ENCODE measurements at regions not wholly inside any gene's neighbourhood (a gene's known extent, or its start where the extent isn't known, plus 50 kb on each side); places are given as distances from the start of the nearest gene placed in this dataset.

DNA sequence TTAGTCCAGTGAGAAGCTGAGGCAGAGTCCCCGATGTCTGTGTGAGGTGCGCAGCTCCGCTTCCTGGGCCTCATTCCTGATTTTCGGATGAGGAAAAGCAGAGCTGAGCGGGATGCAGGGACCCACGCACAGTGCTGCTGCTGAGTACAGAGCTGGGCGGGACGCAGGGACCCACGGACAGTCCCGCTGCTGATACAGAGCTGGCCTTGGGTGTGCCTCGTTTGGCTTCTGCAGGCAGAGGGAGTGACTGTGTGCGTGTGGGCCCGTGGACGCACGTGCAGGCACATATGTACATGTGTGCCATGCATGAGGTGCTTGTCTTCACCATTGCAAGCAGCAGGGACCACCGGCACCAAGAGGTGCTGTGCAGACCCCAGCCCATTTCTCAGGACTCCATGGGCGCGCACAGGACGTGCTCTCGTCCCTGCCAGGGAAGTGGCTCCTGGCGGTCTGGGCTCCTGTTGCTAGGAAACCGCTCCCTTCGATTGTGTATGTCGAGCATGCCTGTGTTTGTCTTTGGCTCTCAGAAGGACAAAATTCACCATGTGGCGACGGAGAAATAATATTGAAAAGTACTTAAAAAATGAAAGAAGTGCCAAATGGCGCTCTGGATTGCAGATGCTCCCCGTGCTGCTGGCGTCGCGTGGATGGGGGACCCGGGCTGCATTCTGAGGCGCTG, 303.8 kb upstream of the MKI67 start:
- Histone ChIP-seq H3K4me1 (ENCODE audit: control insufficient read depth in 1 of 2, insufficient read depth in 1 of 2, low read depth in 1 of 2, low read length in 1 of 2) (no peaks in the 10 kb centered on the region), H3K27ac (no peak overlapping the region), H3K27me3 (peaks cover 2% of the 10 kb centered on the region), H3K36me3 (no peaks in the 10 kb centered on the region), H3K4me3 (ENCODE audit: low read depth in 1 of 2, low read length in 1 of 2) (no peak overlapping the region), H3K9me3 (no peaks in the 10 kb centered on the region)
- TF ChIP-seq, protein P1, sequence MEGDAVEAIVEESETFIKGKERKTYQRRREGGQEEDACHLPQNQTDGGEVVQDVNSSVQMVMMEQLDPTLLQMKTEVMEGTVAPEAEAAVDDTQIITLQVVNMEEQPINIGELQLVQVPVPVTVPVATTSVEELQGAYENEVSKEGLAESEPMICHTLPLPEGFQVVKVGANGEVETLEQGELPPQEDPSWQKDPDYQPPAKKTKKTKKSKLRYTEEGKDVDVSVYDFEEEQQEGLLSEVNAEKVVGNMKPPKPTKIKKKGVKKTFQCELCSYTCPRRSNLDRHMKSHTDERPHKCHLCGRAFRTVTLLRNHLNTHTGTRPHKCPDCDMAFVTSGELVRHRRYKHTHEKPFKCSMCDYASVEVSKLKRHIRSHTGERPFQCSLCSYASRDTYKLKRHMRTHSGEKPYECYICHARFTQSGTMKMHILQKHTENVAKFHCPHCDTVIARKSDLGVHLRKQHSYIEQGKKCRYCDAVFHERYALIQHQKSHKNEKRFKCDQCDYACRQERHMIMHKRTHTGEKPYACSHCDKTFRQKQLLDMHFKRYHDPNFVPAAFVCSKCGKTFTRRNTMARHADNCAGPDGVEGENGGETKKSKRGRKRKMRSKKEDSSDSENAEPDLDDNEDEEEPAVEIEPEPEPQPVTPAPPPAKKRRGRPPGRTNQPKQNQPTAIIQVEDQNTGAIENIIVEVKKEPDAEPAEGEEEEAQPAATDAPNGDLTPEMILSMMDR (IDR thresholded peaks at IDR 0.05): no peak

DNA sequence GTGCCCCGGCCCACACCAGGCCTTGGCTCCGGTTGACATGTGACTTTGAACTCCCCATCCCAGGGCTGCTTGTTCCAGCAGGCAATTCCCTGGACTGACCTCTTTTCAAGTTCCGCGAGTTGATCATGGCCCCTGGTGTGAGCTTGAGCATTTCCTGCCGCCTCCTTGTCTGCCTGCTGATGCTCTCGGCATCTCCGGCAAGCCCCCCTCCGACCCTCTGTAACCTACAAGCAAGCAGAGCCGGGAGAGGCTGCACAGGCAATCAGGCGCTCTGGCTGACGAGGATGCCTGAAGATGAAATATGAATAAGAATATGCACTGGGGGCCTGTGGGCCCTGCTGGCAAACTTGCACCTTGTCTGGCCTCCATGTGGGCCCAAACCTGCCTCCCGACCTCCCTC, 304.9 kb upstream of the MKI67 start:
- no peak overlapping the region for H3K4me3 ChIP-seq (ENCODE audit: low read depth in 1 of 2, low read length in 1 of 2)
- no peaks in the 10 kb centered on the region for H3K4me1 ChIP-seq (ENCODE audit: control insufficient read depth in 1 of 2, insufficient read depth in 1 of 2, low read depth in 1 of 2, low read length in 1 of 2)
- no peak overlapping the region for H3K27ac ChIP-seq
- TF ChIP-seq, protein P1 (IDR thresholded peaks at IDR 0.05): no peak
- peaks cover 10% of the 10 kb centered on the region for H3K27me3 ChIP-seq
- H3K36me3 ChIP-seq: no peaks in the 10 kb centered on the region
- no peaks in the 10 kb centered on the region for H3K9me3 ChIP-seq

DNA sequence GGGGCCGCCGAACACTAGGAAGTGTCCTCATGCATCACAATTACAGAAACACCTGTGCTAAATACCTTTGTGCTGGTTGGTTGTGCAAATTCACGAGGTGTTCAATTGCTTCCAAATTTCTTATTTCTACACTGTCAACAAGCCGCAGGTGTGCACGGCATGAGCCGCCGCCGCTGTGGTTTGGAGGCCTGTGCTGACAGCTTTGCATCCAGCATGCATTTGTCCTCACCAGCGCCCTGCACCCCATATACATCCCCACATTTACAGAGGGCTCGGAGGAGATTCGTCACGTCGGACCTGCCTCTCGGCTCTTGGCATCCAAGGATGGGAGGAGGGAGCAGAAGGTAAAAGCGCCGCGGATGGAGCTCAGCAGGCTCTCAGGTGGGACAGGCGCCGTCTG, 305.3 kb upstream of the MKI67 start:
- TF ChIP-seq, protein P1 (IDR thresholded peaks at IDR 0.05): no peak
- H3K27ac ChIP-seq: no peak overlapping the region

DNA sequence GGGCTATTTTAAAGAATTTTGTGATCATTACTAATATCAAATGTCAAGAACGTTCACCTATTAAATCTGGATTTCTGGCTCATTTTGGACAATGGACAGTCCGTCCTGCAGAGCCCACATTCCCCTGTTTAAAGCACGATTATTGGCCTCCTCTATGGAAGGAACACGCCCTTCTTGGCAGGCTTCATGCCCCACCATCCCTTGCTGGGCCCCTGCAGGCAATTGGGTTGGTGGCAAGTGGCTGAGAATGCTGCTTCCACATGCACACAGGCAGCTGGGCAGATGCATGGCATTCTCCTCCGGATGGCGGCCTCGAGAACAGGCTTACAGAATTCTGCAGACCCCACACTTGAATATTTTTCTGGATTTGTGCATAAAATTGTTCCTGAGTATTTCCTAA, 305.8 kb upstream of the MKI67 start:
- Histone ChIP-seq H3K27ac (no peak overlapping the region), H3K27me3 (peaks cover 11% of the 10 kb centered on the region), H3K4me1 (ENCODE audit: control insufficient read depth in 1 of 2, insufficient read depth in 1 of 2, low read depth in 1 of 2, low read length in 1 of 2) (no peaks in the 10 kb centered on the region), H3K9me3 (no peaks in the 10 kb centered on the region), H3K4me3 (ENCODE audit: low read depth in 1 of 2, low read length in 1 of 2) (no peak overlapping the region), H3K36me3 (no peaks in the 10 kb centered on the region)
- TF ChIP-seq, protein P1 (IDR thresholded peaks at IDR 0.05): no peak

More for the DNA sequence above, 305.3 kb upstream of the MKI67 start:
- H3K36me3 ChIP-seq: no peaks in the 10 kb centered on the region
- H3K27me3 ChIP-seq: peaks cover 11% of the 10 kb centered on the region
- no peaks in the 10 kb centered on the region for H3K4me1 ChIP-seq (ENCODE audit: control insufficient read depth in 1 of 2, insufficient read depth in 1 of 2, low read depth in 1 of 2, low read length in 1 of 2)
- H3K9me3 ChIP-seq: no peaks in the 10 kb centered on the region
- H3K4me3 ChIP-seq (ENCODE audit: low read depth in 1 of 2, low read length in 1 of 2): no peak overlapping the region

DNA sequence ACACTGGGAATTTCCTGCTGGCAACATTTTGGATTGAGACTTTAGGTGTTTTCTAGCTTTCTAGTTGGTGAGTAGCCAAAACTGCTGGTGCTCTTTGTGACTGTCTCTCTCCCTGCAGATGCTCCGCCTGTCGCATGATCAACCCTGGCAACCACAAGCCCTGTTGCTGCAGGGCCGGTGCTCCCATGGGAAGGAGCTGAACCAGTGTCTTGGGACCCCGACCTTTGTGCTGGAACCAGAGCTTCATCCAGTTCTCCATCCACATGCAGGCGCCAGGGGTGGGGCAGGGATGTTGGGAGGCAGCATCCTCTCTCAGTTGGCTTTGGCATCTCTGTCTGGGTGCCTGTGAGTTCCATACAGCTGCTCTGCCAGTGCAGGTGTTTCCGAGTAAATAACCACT, 306.2 kb upstream of the MKI67 start:
- Histone ChIP-seq H3K27me3 (peaks cover 11% of the 10 kb centered on the region), H3K4me1 (ENCODE audit: control insufficient read depth in 1 of 2, insufficient read depth in 1 of 2, low read depth in 1 of 2, low read length in 1 of 2) (no peaks in the 10 kb centered on the region), H3K27ac (no peak overlapping the region), H3K36me3 (no peaks in the 10 kb centered on the region), H3K4me3 (ENCODE audit: low read depth in 1 of 2, low read length in 1 of 2) (no peak overlapping the region), H3K9me3 (no peaks in the 10 kb centered on the region)
- TF ChIP-seq, protein P1 (IDR thresholded peaks at IDR 0.05): no peak
